Liver (tissue), 8 donors: ENCODE measurements at regions not wholly inside any gene's neighbourhood (a gene's known extent, or its start where the extent isn't known, plus 50 kb on each side); places are given as distances from the start of the nearest gene placed in this dataset.

ENCODE experiments used
- DNase-seq: peaks from one replicate; pipeline ENCODE4 v3.0.0-alpha.2; 2017; ENCODE audit warnings: low spot score
- H3K27ac ChIP-seq, 2 donors: one replicate each; pipeline ENCODE4 v1.7.0; 2013; ENCODE audit warnings: inconsistent platforms in 2 of 2, low read length in 2 of 2, control low read depth in 1 of 2, low read depth in 1 of 2, mild to moderate bottlenecking in 1 of 2
- H3K27me3 ChIP-seq, 4 donors: one replicate each; pipeline versions ENCODE4 v1.6.1 to v1.7.0; 2013; ENCODE audit warnings: low read length in 3 of 4, inconsistent platforms in 1 of 4, mild to moderate bottlenecking in 1 of 4, moderate library complexity in 1 of 4; ENCODE audit not compliant: control insufficient read depth in 4 of 4, insufficient read depth in 4 of 4
- H3K36me3 ChIP-seq, 4 donors: one replicate each; pipeline versions ENCODE4 v1.6.1 to v1.7.0; 2013; ENCODE audit warnings: low read length in 3 of 4, mild to moderate bottlenecking in 3 of 4, low read depth in 1 of 4, moderate library complexity in 1 of 4; ENCODE audit not compliant: control insufficient read depth in 4 of 4, insufficient read depth in 3 of 4
- H3K4me1 ChIP-seq, 4 donors: one replicate each; pipeline versions ENCODE4 v1.6.1 to v1.7.0; 2013; ENCODE audit warnings: low read length in 3 of 4, mild to moderate bottlenecking in 3 of 4, moderate library complexity in 1 of 4; ENCODE audit not compliant: control insufficient read depth in 4 of 4, insufficient read depth in 4 of 4
- H3K4me3 ChIP-seq, 3 donors: one replicate each; pipeline versions ENCODE4 v1.6.1 to v1.7.0; 2013; ENCODE audit warnings: low read length in 3 of 3, control low read depth in 1 of 3, low read depth in 1 of 3, mild to moderate bottlenecking in 1 of 3
- H3K9ac ChIP-seq, 2 donors: one replicate each; pipeline ENCODE4 v1.7.0; 2013; ENCODE audit warnings: low read length in 2 of 2, mild to moderate bottlenecking in 2 of 2, moderate library complexity in 2 of 2, control low read depth in 1 of 2, low read depth in 1 of 2
- H3K9me3 ChIP-seq, 4 donors: one replicate each; pipeline versions ENCODE4 v1.6.1 to v1.7.0; 2013; ENCODE audit warnings: low read length in 3 of 4; ENCODE audit not compliant: control insufficient read depth in 4 of 4
- EGR1 ChIP-seq, 2 donors: IDR thresholded peaks; 2 replicates each; pipeline ENCODE4 v1.6.1; 2016 to 2018; ENCODE audit warnings: antibody characterized with exemption in 2 of 2, low read depth in 2 of 2
- FOXA1 ChIP-seq: IDR thresholded peaks from 2 replicates; pipeline ENCODE4 v1.6.1; 2016; ENCODE audit warnings: antibody characterized with exemption
- FOXA2 ChIP-seq: IDR thresholded peaks from 2 replicates; pipeline ENCODE4 v1.6.1; 2016; ENCODE audit warnings: antibody characterized with exemption
- GABPA ChIP-seq, 2 donors: IDR thresholded peaks in 1 of 2; conservative IDR thresholded peaks in 1 of 2; 2 replicates each; pipeline ENCODE4 v1.6.1; 2016; ENCODE audit warnings: antibody characterized with exemption in 2 of 2, mild to moderate bottlenecking in 1 of 2, moderate library complexity in 1 of 2
- HNF4A ChIP-seq, 2 donors: conservative IDR thresholded peaks; 2 replicates each; pipeline ENCODE4 v1.6.1; 2016; ENCODE audit warnings: antibody characterized with exemption in 2 of 2, mild to moderate bottlenecking in 2 of 2
- HNF4G ChIP-seq: IDR thresholded peaks from 2 replicates; pipeline ENCODE4 v1.6.1; 2016; ENCODE audit warnings: antibody characterized with exemption
- JUND ChIP-seq, 2 donors: IDR thresholded peaks; 2 replicates each; pipeline ENCODE4 v1.6.1; 2016; ENCODE audit warnings: antibody characterized with exemption in 2 of 2
- NR2F2 ChIP-seq: IDR thresholded peaks from 2 replicates; pipeline ENCODE4 v1.6.1; 2016; ENCODE audit warnings: antibody characterized with exemption
- RAD21 ChIP-seq, 2 donors: IDR thresholded peaks; 2 replicates each; pipeline ENCODE4 v1.6.1; 2016; ENCODE audit warnings: antibody characterized with exemption in 2 of 2, mild to moderate bottlenecking in 2 of 2
- RXRA ChIP-seq, 2 donors: IDR thresholded peaks; 2 replicates each; pipeline ENCODE4 v1.6.1; 2017 to 2018; ENCODE audit warnings: antibody characterized with exemption in 2 of 2, mild to moderate bottlenecking in 1 of 2
- SP1 ChIP-seq: IDR thresholded peaks from 2 replicates; pipeline ENCODE4 v1.6.1; 2018; ENCODE audit warnings: antibody characterized with exemption, mild to moderate bottlenecking
- TAF1 ChIP-seq: conservative IDR thresholded peaks from 2 replicates; pipeline ENCODE4 v1.6.1; 2016; ENCODE audit warnings: antibody characterized with exemption, mild to moderate bottlenecking
- YY1 ChIP-seq: IDR thresholded peaks from 2 replicates; pipeline ENCODE4 v1.6.1; 2016; ENCODE audit warnings: antibody characterized with exemption, mild to moderate bottlenecking
- WGBS: extraction: QIAGEN DNeasy Blood & Tissue Kit; methylation state at CpG from one replicate; pipeline ENCODE4 v1.1.7; 2013; 5-methylcytosine and 5-hydroxymethylcytosine counted together
- TF ChIP-seq, protein P1 (sequence below): IDR thresholded peaks from 2 replicates; pipeline ENCODE4 v1.6.1; 2016; ENCODE audit warnings: antibody characterized with exemption, mild to moderate bottlenecking
- TF ChIP-seq, protein P2 (sequence below): IDR thresholded peaks from 2 replicates; pipeline ENCODE4 v1.6.1; 2016; ENCODE audit warnings: antibody characterized with exemption
- TF ChIP-seq, protein P3 (sequence below): IDR thresholded peaks from 2 replicates; pipeline ENCODE4 v1.6.1; 2016; ENCODE audit warnings: antibody characterized with exemption
- TF ChIP-seq, protein P4 (sequence below): IDR thresholded peaks from 2 replicates; pipeline ENCODE4 v1.6.1; 2016; ENCODE audit warnings: antibody characterized with exemption
- TF ChIP-seq, protein P5 (sequence below): fragments of 150-350 bp; IDR thresholded peaks from 2 replicates; pipeline ENCODE4 v1.5.1; 2017; ENCODE audit warnings: improper control_type of control experiment, low read depth, low read length; ENCODE audit not compliant: missing input control
- donor health status: healthy.
- donor health status: healthy.
- donor health status: healthy.
- donor health status: healthy.
- donor health status: healthy.

DNA sequence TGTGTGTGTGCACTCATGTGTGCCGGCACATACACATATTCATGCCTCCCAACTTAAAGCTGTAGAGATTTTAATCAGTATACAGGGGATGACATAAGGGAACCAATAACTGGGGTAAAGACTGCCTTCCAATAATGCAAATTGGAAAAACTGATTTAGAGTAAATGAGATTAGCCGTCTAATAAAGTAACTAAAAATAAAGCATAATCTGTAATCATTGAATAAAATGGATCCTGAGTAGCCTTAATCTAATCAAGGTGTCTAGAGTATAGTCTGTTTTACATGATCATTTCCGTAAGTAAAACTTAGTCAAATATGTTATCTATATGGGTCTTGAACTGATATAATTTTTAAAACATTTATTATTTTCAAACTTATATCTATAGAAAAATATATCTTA lies 925.8 kb downstream of the FSTL5 start (continued):
- TF ChIP-seq, protein P1, sequence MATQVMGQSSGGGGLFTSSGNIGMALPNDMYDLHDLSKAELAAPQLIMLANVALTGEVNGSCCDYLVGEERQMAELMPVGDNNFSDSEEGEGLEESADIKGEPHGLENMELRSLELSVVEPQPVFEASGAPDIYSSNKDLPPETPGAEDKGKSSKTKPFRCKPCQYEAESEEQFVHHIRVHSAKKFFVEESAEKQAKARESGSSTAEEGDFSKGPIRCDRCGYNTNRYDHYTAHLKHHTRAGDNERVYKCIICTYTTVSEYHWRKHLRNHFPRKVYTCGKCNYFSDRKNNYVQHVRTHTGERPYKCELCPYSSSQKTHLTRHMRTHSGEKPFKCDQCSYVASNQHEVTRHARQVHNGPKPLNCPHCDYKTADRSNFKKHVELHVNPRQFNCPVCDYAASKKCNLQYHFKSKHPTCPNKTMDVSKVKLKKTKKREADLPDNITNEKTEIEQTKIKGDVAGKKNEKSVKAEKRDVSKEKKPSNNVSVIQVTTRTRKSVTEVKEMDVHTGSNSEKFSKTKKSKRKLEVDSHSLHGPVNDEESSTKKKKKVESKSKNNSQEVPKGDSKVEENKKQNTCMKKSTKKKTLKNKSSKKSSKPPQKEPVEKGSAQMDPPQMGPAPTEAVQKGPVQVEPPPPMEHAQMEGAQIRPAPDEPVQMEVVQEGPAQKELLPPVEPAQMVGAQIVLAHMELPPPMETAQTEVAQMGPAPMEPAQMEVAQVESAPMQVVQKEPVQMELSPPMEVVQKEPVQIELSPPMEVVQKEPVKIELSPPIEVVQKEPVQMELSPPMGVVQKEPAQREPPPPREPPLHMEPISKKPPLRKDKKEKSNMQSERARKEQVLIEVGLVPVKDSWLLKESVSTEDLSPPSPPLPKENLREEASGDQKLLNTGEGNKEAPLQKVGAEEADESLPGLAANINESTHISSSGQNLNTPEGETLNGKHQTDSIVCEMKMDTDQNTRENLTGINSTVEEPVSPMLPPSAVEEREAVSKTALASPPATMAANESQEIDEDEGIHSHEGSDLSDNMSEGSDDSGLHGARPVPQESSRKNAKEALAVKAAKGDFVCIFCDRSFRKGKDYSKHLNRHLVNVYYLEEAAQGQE, result no peak
- TF ChIP-seq NR2F2 (no peak), FOXA2 (no peak)

DNA sequence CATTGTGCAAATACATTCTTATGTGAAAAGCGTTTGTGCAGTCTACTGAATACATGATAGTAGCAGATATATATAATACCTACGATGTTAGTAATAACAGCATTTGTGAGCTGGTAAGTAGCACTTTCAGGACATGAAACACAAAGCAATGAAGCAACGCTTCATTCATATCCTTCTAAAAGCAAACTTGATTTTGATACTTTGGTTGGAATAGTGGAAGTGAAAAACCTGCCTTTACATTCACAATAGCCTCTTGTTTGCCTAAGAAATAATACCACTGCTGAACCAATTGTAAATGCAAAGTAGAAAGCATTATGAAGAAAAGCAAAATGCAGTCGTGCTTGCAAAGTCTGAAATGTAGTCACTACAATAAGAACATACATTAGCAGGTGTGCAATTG lies 926.3 kb downstream of the FSTL5 start:
- no peak overlapping the region for H3K9ac ChIP-seq
- no peak overlapping the region for H3K4me3 ChIP-seq
- no peaks in the 10 kb centered on the region for H3K36me3 ChIP-seq
- TF ChIP-seq, protein P2, sequence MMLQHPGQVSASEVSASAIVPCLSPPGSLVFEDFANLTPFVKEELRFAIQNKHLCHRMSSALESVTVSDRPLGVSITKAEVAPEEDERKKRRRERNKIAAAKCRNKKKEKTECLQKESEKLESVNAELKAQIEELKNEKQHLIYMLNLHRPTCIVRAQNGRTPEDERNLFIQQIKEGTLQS, result no peak
- no peak overlapping the region for H3K27ac ChIP-seq
- no peaks in the 10 kb centered on the region for H3K27me3 ChIP-seq
- no peak for DNase-seq
- no peaks in the 10 kb centered on the region for H3K9me3 ChIP-seq
- no peaks in the 10 kb centered on the region for H3K4me1 ChIP-seq
- 77% methylated on average over 4 of the region's 4 CpGs for WGBS

DNA sequence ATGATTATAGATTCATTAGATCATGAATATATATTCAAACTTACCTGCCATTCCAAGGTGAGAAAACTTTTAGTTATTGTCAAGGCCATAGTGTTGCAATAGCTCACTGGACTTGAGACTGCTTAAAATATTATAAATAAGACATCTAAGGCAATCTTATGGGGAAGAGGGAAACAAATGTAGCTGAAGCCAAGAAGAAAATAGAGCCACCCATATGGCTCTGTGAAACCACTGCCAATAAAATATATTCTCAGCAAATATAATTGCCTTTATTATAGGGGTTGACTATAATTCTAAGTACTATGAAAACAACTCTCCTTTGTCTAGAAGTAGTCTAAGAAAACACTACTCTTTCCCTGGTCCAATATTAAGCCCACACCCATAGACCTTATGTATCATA lies 938.5 kb downstream of the FSTL5 start:
- no peak for DNase-seq
- Histone ChIP-seq H3K9me3 (no peaks in the 10 kb centered on the region), H3K9ac (no peak overlapping the region), H3K27me3 (no peaks in the 10 kb centered on the region), H3K4me3 (no peak overlapping the region), H3K4me1 (no peaks in the 10 kb centered on the region), H3K36me3 (no peaks in the 10 kb centered on the region), H3K27ac (no peak overlapping the region)
- TF ChIP-seq JUND (IDR thresholded peaks at IDR 0.05) (no peak), YY1 (no peak), NR2F2 (no peak), HNF4G (no peak), FOXA2 (no peak), SP1 (no peak), FOXA1 (no peak), EGR1 (IDR thresholded peaks at IDR 0.05; ENCODE audit: low read depth in 2 of 2) (no peak), RXRA (IDR thresholded peaks at IDR 0.05) (no peak), GABPA (IDR thresholded peaks at IDR 0.05 in 1 of 2, conservative IDR thresholded peaks at IDR 0.05 in 1 of 2) (no peak), RAD21 (IDR thresholded peaks at IDR 0.05) (no peak), TAF1 (no peak), HNF4A (conservative IDR thresholded peaks at IDR 0.05) (no peak)
- TF ChIP-seq, protein P3, sequence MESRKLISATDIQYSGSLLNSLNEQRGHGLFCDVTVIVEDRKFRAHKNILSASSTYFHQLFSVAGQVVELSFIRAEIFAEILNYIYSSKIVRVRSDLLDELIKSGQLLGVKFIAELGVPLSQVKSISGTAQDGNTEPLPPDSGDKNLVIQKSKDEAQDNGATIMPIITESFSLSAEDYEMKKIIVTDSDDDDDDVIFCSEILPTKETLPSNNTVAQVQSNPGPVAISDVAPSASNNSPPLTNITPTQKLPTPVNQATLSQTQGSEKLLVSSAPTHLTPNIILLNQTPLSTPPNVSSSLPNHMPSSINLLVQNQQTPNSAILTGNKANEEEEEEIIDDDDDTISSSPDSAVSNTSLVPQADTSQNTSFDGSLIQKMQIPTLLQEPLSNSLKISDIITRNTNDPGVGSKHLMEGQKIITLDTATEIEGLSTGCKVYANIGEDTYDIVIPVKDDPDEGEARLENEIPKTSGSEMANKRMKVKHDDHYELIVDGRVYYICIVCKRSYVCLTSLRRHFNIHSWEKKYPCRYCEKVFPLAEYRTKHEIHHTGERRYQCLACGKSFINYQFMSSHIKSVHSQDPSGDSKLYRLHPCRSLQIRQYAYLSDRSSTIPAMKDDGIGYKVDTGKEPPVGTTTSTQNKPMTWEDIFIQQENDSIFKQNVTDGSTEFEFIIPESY, result no peak
- TF ChIP-seq, protein P1, result no peak
- TF ChIP-seq, protein P2, result no peak
- TF ChIP-seq, protein P4, sequence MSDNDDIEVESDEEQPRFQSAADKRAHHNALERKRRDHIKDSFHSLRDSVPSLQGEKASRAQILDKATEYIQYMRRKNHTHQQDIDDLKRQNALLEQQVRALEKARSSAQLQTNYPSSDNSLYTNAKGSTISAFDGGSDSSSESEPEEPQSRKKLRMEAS, result no peak
- TF ChIP-seq, protein P5, sequence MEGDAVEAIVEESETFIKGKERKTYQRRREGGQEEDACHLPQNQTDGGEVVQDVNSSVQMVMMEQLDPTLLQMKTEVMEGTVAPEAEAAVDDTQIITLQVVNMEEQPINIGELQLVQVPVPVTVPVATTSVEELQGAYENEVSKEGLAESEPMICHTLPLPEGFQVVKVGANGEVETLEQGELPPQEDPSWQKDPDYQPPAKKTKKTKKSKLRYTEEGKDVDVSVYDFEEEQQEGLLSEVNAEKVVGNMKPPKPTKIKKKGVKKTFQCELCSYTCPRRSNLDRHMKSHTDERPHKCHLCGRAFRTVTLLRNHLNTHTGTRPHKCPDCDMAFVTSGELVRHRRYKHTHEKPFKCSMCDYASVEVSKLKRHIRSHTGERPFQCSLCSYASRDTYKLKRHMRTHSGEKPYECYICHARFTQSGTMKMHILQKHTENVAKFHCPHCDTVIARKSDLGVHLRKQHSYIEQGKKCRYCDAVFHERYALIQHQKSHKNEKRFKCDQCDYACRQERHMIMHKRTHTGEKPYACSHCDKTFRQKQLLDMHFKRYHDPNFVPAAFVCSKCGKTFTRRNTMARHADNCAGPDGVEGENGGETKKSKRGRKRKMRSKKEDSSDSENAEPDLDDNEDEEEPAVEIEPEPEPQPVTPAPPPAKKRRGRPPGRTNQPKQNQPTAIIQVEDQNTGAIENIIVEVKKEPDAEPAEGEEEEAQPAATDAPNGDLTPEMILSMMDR, result no peak
